Body of pancreas (tissue), 4 donors: ENCODE measurements at regions not wholly inside any gene's neighbourhood (a gene's known extent, or its start where the extent isn't known, plus 50 kb on each side); places are given as distances from the start of the nearest gene placed in this dataset.

Experiments
- POLR2A ChIP-seq, 3 donors: fragments of 450-650 bp; IDR thresholded peaks; one replicate each; pipeline ENCODE4 v1.6.1; 2016; ENCODE audit warnings: antibody characterized with exemption in 3 of 3, mild to moderate bottlenecking in 2 of 3
- TF ChIP-seq, protein P1 (sequence below), 7 experiments: fragments of 450-650 bp in 4 of 7; fragments of 200-600 bp in 3 of 7; sonication (generic) in 3 of 7; IDR thresholded peaks; one replicate each; pipeline ENCODE4 v1.5.1; 2016 to 2019; ENCODE audit warnings: antibody characterized with exemption in 7 of 7

DNA sequence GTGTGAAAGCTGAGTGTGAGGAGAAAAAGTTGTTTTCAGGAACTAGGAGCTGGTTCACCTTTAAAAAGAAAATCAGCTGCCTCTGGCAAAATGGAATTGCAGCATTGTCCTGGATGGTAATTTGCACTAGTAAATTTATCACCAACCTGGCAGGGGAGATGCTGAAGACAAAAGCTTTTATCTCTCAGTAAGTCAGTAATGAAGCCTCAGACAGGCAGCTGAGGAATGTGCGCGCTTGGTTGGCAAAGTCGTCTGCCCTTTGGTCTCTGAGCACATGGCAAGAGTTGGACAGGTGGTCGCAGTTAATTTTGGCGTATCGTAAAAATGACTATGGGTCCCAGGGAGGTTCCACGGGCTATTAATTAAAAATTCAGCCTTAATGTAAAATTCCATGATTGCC, 131.9 kb downstream of the BACH1 start:
- TF ChIP-seq, protein P1, sequence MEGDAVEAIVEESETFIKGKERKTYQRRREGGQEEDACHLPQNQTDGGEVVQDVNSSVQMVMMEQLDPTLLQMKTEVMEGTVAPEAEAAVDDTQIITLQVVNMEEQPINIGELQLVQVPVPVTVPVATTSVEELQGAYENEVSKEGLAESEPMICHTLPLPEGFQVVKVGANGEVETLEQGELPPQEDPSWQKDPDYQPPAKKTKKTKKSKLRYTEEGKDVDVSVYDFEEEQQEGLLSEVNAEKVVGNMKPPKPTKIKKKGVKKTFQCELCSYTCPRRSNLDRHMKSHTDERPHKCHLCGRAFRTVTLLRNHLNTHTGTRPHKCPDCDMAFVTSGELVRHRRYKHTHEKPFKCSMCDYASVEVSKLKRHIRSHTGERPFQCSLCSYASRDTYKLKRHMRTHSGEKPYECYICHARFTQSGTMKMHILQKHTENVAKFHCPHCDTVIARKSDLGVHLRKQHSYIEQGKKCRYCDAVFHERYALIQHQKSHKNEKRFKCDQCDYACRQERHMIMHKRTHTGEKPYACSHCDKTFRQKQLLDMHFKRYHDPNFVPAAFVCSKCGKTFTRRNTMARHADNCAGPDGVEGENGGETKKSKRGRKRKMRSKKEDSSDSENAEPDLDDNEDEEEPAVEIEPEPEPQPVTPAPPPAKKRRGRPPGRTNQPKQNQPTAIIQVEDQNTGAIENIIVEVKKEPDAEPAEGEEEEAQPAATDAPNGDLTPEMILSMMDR (IDR thresholded peaks at IDR 0.05): no peak
- TF ChIP-seq POLR2A (IDR thresholded peaks at IDR 0.05): no peak
